SK-N-DZ (cell line): ENCODE measurements at regions not wholly inside any gene's neighbourhood (a gene's known extent, or its start where the extent isn't known, plus 50 kb on each side); places are given as distances from the start of the nearest gene placed in this dataset.

Experiments
- DNase-seq: peaks from one replicate; pipeline ENCODE4 v3.0.0-alpha.2; 2015; ENCODE audit warnings: low spot score

GRCh38 chr20:62561948-62562347, 80.4 kb upstream of the SLCO4A1 start:
- DNase-seq: no peak

GRCh38 chr20:62562831-62563230, 79.5 kb upstream of the SLCO4A1 start:
- DNase-seq: no peak

GRCh38 chr20:62563561-62563960, 78.7 kb upstream of the SLCO4A1 start:
- DNase-seq: no peak

- DNase-seq: no peak
Observed at GRCh38 chr20:62564456-62565245, 77.7 kb upstream of the SLCO4A1 start.

GRCh38 chr20:62566266-62566665, 76.0 kb upstream of the SLCO4A1 start:
- DNase-seq: no peak

- no peak for DNase-seq
Observed at GRCh38 chr20:62566771-62567170, 75.5 kb upstream of the SLCO4A1 start.

- DNase-seq: no peak
Observed at GRCh38 chr20:62567246-62568044, 74.9 kb upstream of the SLCO4A1 start.

- no peak for DNase-seq
Observed at GRCh38 chr20:62568045-62568389, 74.3 kb upstream of the SLCO4A1 start.

GRCh38 chr20:62569615-62570014, 72.7 kb upstream of the SLCO4A1 start:
- DNase-seq: no peak

GRCh38 chr20:62570403-62570802, 71.9 kb upstream of the SLCO4A1 start:
- no peak for DNase-seq

GRCh38 chr20:62570897-62571668, 71.2 kb upstream of the SLCO4A1 start:
- DNase-seq: no peak

- DNase-seq: no peak
Observed at GRCh38 chr20:62571669-62572344, 70.5 kb upstream of the SLCO4A1 start.

GRCh38 chr20:62572980-62573379, 69.3 kb upstream of the SLCO4A1 start:
- DNase-seq: no peak

- DNase-seq: no peak
Observed at GRCh38 chr20:62573817-62574216, 68.5 kb upstream of the SLCO4A1 start.

GRCh38 chr20:62574230-62574993, 67.9 kb upstream of the SLCO4A1 start:
- DNase-seq: no peak

- no peak for DNase-seq
Observed at GRCh38 chr20:62575976-62576722, 66.2 kb upstream of the SLCO4A1 start.

GRCh38 chr20:62576815-62577489, 65.4 kb upstream of the SLCO4A1 start:
- DNase-seq: no peak

GRCh38 chr20:62577490-62577836, 64.8 kb upstream of the SLCO4A1 start:
- DNase-seq: no peak

- peak; percentile 35 for DNase-seq
Observed at GRCh38 chr20:62578294-62578897, 63.9 kb upstream of the SLCO4A1 start.
